HG03175 (cell line): ENCODE measurements at regions not wholly inside any gene's neighbourhood (a gene's known extent, or its start where the extent isn't known, plus 50 kb on each side); places are given as distances from the start of the nearest gene placed in this dataset.

Experiments used
- ATAC-seq: cut with Tn5 transposase; IDR thresholded peaks from one replicate; pipeline ENCODE4 v1.9.1; 2021; ENCODE audit warnings: mild to moderate bottlenecking, moderate library complexity; ENCODE audit not compliant: unreplicated experiment

DNA sequence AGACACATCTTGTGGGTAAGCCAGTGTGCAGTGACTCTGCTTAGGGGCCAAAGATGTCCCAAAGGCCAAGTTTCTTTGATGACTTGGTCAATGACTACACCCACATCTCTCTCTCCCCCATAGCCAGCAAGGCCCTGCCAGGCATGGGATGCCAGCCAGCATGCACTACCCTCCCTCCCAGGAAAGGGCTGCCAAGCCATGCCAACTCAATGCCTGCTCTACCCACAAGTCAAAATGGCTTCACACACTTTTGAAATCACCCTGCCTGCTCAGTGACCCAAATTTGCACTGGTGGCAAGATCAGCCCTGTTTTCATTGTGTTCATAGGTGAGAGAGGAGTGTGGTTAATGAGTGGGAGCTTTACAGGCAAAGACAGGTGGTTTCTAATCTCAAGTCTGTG lies 112.5 kb downstream of the MATN1 start:
- ATAC-seq: no peak

DNA sequence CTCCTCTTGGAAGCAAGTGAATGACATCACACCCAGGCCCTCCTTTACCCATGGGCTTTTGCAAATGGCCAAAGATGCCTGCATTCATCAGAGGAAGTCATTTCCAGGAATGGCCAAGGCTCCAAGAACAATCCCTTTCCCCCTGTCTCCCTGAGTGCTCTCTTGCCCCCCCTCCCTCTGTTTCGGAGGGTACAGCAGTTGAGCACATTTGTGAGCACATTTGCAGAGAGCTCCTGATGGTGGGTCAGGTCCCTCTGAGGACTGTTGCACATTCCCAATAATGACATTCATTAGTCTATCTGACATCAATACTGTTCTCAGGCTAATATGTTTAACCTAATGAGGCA lies 113.4 kb downstream of the MATN1 start:
- ATAC-seq: no peak

DNA sequence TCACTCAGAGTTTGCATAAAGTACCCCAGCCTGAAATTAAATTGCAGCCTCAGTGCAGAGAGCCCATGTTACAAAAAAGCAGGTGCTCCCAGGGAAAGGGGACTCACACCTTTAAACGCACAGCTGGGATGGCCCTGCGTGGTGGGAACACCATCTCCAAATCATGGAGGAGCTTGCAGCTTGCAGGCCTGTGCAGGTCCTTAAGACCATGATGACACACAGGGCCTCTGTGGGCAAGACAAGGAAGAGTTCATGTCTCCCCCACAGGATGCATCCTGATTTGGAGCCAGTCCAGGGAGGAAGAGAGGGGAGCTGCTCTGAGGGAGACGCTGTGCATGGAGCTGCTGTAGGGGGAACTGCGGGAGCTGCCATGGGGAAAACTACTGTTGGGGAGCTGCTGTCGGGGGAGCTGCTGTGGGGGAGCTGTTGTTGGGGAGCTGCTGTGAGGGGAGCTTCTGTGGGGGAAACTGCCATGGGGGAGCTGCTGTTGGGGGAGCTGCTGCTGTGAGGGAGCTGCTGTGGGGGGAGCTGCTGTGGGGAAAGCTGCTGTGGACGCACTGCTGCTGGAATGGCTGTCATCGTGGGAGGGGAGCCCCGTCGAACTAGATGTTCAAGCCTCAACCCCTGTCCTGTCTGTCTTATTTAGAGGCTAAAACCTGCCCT lies 113.9 kb downstream of the MATN1 start:
- no peak for ATAC-seq

DNA sequence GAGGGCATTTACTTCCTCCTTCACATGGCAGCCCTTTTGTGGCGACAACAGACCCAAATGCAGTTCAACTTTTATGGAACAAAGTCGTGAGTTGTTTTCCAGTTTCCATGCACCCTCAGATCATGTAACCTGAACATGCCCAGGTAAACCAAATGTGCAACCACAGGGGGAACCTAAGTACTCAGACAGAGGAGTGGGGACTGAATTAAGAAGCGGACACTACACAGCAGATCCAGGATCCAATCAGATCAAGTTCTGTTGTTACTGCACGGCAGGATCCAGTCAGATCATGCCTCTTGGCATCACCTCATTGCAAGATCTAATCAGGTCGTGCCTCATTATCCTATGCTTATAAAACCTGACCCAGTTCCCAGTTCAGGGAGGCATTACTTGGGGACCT lies 115.7 kb downstream of the MATN1 start:
- ATAC-seq: no peak

DNA sequence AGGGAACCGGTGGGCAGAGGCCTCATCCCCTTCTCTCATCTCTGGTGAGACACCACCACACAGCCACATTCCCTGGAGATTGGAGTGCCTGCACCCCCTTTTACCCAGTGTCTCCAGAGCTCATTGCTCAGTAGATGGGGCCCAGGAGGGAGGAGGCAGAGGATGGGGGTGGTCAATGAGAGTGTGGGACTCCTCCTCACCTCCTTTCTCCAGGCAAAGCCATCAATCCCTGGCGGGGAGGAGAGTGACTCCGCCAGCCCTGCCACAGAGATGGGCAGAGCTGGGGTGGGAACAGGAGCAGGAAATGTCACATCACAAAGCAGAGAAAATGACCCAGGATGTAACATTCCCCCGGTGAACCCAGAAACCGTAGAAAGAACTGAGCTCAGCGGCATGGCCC lies 117.2 kb downstream of the MATN1 start:
- no peak for ATAC-seq

DNA sequence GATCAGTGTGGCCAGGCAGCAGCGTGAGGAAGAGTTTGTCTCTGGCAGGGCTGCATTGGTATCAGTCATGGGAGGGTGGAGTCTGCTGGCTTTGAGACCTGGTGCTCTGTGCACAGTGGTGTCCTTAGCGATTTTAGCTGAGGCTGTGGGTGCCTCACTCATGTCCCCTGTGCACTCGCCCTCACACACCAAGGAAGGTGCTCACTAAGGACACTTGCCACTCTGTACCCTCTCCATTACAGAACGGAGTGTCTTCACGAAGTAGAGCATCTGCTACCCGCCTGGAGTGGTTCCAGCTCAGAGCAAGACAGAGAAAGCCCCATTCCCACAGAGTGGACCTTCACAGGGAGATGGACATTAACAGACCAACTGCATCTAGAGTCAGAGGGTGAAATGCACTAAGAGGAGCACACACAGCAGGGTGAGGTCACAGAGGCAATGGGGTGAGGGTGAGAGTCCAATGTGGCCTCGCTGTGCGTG lies 117.9 kb downstream of the MATN1 start:
- no peak for ATAC-seq

DNA sequence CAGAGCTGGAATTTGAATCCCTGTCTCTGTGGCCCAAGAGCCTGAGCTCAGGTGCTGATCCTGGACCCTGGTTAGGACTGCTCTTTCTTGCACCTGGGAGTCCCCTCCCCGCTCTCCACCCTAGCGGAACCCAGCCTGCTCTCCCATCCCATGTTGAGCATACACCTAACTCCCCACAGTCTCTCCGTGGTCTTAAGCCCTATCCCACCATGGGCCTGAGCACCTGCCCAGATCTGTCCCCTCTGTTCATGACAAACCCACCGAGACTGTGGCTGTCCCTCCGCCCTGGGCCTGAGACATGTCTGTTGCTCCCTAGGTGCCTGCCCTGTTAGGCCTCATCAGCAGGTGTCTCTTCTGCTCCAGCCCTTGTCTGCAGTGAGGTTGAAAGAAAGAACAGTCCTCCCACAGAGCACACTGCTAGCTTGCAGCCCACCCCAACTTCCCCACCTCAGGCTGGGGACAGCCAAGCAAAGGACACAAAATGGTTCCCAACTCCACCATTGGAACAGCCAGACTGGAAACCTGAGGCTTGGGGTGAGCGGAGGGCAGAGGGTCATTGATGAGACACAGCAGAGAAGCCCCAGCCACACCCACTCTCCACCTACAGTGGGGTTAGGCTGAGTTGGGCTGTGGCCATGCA lies 118.5 kb downstream of the MATN1 start:
- no peak for ATAC-seq

DNA sequence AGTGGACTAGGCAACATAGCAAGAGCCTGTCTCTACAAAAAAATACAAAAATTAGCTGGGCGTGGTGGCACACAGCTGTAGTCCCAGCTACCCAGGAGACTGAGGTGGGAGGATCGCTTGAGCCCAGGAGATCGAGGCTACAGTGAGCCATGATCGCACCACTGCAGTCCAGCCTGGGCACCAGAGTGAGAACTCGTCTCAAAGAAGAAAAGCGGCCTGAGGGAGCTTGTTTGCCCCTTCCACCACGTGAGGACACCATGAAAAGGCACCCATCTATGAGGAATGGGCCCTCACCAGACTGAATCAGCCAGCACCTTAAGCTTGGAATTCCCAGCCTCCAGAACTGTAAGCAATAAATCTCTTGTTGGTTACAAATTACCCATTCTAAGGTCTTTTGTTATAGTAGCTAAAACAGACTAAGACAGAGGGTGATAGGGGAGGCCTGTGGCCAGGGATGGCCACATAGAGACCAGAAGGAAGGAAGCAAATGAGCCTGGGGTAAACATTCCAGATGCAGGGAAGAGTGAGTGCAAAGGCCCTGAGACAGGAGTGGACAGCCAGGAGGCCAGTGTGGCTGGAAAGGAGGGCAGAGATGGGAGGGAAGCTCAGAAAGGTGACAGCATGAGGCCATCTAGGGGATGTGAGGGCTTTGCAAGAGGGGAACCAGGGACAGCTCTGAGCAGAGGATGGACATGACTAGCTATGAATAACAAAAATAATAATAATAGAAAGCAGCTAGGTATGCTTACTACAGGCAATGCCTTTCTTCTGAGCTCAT lies 120.1 kb downstream of the MATN1 start:
- no peak for ATAC-seq

DNA sequence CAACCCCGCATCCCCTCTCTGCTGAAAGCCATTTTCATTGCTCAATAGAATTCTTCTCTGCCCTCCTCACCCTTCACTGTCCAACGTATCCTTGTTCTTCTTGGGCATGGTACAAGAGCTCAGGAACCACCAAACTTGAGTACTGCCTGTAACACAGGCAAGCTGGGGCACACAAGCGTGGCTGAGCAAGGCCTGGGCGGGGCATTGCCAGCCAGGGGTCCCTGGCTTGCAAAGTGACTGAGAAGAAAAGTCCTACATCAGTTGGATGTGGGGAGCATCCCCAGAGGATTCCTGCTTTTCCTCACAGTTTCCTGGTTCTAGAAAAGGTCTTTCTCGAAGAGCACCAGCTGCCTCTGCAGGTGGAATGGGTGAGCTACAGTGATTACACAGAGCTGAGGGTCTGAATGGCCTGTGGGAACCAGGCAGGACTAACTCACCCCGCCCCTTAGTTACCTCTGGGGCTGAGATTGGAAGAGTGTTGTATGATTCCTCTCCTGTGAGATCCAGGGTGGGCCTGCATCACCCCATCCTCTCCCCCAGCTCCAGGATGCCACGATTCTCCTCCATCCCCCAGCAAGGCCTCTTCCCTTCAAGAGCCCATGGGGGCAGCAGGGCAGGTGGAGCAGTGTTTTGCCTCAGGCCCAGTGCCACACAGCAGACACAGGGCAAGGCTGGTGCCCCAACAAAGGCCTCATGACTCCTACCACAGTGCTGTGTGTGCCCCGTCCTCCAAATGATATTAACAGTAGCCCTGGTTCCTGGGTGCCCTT lies 121.9 kb downstream of the MATN1 start:
- no peak for ATAC-seq

DNA sequence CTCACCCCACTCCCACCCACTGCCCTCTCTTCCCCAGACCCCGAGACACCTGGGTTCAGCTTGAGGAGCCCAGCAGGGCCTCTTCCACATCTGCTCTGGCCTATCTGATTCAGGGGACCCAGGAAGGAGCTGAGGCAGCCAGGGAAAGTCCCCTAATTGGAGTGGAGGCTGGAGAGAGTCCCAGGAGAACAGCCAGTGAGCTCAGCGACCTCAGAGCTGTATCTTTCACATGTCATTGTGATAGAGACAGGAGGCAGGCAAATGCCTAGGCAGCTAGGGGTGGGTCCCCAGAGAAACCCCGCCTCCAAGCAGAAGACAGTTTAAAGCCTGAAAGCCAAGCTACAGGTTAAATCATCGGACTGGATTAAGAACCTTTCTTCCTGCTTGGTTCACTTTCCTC lies 122.7 kb downstream of the MATN1 start:
- no peak for ATAC-seq

DNA sequence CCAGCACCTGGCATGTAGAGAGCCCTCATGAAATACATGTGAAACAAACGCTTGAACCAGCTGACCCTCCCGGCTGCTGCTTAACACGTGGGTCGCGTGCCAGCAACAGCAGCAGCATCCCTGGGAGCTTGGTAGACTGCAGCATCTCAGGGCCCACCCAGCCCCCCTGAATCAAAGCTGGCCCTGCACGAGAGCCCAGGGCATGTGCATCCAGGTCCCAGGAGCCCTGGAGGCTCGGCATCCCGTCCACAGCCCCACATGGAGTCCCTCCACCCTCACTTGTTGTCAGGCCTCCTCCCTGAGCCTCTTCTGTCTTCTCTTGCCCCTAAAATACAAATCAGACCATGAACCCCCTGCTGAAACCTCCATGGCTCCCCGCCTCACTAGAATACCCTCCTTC lies 123.1 kb downstream of the MATN1 start:
- no peak for ATAC-seq

DNA sequence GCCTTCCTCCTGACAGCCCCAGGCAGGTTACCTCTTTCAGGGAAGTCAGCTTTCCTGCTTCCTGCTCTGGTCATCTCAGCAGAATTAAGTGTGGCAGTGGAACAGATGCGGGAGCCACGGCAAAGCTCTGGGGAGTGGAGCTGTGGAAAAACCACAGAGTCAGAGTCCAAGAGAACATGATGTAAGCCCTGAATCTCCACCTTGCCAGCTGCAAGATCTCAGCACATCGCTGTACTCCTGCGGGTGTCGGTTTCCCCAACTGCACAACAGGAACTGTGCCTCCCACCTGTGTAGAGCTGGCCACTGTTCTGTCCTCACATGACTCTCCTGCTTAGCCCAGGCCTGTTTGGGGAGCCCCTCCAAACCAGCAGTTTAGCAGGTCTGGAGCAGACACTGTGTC lies 123.7 kb downstream of the MATN1 start:
- no peak for ATAC-seq

DNA sequence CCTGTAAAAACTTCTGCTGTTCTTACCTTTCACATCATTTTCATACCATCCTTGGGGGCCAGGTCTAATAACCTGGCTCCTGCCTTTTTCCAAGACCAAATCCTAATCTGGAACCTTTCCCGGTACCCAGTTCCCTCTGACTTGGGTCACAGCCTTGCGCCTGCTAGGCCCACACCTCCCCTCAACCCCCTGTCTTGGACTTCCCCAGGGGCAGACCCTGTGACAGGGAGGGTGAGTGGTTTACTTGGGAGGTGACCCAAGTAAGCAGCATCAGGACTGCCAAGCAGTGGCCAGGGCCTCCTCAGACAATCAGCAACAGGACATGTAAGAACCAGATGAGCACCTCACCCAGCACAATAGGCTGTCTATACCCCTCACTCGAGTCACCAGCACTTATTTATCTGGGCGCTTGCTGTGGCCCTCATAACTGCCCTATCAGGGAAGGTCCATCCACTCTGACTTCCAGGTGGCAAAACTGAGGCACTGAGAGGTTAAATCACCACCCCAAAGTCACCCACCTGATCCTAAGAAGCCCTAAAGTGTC lies 124.7 kb downstream of the MATN1 start:
- no peak for ATAC-seq

DNA sequence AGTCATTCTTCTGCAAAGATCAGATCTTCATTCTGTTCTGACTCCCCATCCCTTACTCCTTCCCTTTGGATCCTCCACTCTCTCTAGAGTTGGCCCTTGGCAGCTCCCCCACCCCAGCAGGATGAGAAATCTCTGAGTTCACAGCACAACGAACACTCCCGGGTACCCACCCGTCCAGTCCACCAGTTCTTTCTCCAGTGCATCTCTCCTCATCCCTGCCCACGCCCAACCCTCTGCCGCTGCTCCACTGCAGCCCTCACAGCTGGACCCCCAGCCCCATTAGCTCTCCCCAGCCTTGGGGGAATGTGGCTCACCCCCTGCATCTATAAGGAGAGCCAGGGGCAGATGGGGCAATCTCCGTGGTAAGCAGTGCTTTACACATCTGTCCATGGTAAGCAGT lies 125.7 kb downstream of the MATN1 start:
- ATAC-seq: no peak

DNA sequence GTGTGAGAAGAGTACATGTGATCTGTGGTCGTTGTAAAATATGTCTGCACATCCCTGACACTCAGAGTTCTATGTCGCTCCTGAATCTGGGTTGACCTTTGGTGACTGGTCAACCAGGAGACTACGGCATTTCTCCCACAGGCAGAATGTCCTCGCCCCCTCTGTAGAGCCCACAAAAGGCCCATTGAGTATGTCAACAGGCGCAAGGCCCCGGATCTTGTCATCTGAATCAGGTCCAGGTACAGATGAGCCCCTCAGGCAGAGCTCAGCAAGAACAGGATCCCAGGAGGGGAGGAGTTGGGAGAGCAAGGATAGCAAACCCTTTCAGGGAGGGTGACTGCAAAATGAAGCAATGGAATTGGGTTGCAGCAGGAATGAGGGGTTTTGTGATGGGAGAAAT lies 126.5 kb downstream of the MATN1 start:
- ATAC-seq: no peak

DNA sequence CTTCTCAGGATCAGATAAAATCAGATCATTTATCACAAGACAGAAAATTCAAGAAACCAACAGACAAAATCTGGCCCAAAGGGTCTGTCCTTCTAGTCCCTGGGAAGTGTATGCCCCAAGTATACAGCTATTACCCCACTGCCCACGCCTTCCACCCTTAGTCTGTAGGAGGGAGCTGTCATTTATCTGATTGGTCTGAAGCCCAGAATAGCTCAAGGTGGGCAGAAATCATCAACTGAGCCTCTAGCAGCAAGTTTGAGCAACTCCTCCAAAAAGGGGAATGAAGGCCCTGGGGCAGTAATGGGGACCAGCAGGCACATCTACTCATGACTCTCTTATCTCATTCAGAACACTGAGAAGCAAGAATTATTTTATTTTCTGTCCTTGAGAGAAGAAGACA lies 126.9 kb downstream of the MATN1 start:
- ATAC-seq: no peak

DNA sequence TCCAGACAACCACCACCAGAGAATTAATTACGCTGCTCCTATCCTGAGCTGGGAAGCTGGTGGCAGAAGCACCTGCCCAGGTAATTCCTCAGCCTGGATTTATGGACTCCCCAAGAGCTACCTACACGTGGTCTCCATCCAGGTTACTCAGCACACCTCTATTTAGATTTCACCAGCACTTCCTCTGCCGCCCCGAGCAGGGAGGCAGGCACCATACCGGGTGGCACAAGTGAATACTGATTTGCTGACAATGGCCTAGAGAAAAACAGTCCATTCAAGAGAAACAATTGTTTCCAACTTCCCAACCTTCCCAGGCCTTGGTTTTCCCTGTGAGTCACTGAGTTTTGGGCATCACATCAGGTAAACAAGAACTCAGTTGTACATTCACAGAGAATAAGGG lies 134.3 kb downstream of the MATN1 start:
- ATAC-seq: no peak

DNA sequence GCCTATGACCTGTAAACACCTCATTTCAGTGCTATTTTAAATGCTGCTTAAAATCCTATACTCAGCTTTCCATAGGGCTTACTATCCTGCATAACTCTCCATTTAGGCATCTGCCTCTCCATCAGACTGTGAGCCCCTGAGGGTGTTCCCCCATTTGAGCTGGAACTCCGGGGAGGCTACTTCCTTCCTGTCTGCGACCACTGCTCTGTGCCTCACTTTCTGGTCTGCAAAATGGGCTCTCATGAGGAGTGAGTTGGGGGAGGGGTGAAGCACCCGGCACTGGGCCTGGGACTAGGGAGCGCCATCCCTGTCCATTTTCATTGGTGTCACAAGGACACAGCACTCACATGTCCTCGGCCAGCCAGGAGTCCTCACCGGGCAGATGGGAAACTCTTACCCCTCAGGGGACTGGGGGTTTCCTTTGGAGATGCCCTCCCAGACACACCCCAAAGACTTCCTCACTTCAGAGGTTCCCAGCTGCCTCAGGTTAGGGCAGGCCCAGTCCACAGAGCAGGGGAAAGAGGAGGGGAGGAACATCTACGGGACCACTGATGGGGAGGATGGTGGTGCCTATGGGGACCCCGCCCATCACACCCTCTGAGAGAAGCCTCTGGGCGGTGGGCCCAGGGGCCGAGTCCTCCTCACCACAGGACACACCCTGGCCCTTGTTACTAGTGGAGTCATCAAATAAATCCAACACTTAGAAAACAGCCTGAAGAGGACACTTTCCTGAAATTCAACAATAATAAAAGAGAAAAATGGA lies 134.9 kb downstream of the MATN1 start:
- ATAC-seq: no peak

DNA sequence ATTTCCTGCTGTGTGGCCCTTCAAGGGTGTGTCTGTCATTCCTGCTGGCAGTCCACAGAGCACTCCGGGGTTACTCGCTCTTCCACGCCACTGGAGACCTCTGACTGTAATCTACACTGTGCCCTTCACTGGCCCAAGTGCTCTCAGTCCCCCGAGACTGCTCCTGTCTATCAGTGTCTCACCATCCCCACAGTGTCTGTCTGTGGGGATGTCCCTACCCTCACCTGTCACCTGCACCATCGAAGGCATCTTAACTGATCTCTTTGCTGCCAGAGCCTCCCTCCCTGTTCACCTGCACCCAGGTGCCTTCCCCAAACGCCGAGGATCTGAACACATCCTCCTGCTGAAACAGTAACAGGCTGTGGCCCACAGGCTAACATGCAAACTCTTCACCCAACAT lies 136.7 kb downstream of the MATN1 start:
- no peak for ATAC-seq

DNA sequence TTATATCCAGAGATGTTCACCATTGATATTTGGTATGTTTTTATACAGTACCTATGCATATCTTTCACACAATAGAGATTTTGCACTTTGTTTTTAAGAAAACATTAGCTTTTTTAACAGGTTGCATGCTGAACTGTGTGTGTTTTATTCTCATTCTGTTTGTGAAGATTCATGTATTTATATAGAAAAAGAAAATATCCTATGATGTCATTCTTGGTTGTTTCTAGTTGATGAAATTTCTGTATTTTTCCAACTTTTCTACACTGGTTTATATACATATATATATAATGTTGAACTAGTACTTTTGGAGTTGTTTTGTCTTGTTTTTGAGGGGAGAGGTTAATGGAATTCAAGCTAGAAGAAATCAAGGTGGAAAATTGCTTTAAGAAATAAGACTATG lies 143.8 kb downstream of the MATN1 start:
- ATAC-seq: no peak

DNA sequence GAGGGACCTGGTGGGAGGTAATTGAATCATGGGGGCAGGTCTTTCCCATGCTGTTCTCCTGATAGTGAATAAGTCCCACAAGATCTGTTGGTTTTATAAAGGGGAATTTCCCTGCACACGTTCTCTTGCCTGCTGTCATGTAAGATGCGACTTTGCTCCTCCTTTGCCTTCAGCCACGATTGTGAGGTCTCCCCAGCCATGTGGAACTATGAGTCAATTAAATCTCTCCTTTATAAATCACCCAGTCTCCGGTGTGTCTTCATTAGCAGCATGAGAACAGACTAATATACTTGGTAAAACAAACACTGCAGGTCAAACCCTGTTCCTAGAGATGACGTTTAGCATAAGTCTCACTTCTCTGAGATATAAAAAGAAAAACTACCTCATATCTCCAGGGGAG lies 148.3 kb downstream of the MATN1 start:
- ATAC-seq: no peak
